ENCODE measurements at regions not wholly inside any gene's neighbourhood (a gene's known extent, or its start where the extent isn't known, plus 50 kb on each side); places are given as distances from the start of the nearest gene placed in this dataset.
"Not testable (repeated sequence)": the region's sequence is repeated elsewhere in the genome, so short reads cannot be mapped to it uniquely, and the experiment has no call there.

DNA sequence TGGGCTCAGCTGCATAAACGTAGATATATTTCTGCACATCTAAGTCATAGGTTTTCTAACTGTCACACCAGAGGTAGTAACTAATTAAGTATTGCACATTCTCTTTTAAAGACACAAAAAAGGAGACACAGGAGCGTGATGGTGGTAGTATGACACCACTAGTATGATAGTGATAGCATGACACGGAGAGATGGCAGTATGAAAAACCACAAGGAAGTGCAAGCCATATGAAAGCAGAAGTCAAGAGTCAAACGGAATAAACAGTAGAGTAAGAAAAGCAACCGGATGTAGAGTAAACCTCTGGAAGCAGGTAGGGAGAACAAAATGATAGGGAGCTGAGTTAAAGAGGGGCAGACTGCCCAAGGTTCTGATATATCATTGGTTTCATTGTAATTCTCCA is 382.2 kb upstream of the INTU start:
- DNase-seq: no peak

DNA sequence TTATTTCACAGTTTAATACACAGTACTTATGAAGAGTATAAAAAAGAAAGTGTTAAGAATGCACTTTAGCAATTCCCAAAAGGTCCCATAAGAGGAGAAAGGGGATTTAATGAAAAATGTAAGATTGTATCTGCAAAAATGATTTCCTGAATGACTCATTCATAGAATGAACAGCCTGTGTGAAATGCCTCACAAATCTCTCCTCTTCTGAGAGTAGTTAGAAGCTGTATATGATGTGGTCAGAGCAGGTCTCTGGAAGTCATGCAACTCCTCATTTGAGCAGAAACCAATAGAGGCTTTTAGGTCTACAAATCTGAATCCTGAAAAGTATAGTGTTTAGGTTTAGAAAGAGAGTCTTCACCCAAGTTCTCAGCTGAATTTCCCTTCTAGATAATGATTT is 381.3 kb upstream of the INTU start:
- DNase-seq: no peak

DNA sequence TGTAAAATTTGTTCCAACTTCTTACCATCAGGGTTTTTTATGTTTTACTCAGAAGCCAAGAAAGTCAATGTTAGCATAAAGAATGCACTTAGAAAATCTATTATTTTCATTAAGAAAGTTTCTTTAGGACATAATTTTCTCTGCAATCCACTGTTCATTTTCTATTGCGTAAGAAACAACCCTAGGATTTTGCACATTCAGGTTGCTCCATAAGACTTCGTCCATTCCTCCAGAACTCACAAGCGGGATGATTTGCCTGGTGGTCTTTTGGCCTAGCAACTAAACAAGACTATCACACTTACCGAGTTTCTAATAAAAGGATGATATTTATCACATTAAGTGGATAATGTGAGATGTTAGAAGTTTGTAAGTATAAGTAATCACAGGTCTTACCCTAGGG is 376.3 kb upstream of the INTU start:
- no peak for DNase-seq

DNA sequence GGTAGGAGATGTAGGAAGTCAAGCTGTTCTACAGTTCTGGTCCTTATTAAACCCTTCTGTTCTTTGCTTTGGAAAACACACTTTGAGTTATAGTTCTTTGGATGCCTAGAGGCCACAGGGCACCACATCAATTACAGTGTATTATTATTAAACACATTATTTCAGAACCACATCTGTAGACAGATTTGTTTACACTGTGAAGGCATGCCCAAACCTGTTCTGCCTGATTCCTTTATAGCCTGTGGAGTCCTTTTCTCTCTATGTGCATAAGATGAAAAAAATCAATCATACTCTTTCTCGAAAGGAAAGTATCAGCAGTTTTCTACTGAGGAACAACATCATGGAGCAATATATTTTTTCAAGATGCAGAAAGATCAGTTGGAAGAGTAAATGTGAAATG is 371.3 kb upstream of the INTU start:
- no peak for DNase-seq

DNA sequence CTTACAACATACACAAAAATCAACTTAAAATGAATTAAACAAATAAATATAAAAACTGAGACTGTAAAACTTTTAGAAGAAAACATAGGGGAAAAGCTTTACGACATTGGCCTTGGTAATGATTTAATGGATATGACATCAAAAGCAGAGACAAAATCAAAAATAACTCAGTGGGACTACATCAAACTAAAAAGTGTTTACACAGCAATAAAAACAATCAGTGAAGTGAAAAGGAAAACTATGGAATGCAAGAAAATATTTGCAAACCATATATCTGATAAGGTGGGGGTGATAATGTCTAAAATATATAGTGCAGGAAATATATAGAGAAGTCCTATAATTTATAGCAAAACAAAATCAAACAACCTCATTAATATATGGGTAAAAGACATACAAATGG is 364.4 kb upstream of the INTU start:
- DNase-seq: no peak

DNA sequence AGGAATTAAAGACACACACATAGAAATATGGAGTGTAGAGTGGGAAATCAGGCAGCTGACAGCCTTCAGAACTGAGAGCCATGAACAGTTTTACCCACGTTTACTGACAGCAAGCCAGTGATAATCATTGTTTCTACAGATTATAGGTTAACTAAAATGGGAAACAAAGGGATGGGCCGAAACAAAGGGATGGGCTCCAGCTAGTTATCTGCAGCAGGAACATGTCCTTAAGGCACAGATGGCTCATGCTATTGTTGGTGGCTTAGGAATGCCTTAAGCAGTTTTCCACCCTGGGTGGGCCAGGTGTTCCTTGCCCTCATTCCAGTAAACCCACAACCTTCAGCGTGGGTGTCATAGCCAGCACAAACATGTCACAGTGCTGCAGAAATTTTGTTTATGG is 355.7 kb upstream of the INTU start:
- DNase-seq: not testable (repeated sequence)

DNA sequence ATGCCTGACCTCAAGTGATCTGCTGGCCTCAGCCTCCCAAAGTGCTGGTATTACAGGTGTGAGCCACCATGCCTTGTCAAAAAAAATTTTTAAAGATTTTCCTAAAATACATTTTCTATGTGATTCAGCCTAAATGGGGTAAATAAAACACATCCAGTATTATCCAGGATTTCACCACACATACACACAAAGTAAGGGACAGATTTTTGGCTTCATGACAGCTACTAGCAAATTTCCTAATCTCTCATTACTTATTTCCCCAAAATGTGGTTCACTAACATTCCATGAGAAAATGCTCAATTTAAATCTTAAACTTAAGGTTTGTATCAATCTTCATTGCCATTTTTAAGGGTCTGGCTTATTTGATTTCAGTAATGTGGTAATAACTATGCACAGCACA is 348.5 kb upstream of the INTU start:
- DNase-seq: no peak

DNA sequence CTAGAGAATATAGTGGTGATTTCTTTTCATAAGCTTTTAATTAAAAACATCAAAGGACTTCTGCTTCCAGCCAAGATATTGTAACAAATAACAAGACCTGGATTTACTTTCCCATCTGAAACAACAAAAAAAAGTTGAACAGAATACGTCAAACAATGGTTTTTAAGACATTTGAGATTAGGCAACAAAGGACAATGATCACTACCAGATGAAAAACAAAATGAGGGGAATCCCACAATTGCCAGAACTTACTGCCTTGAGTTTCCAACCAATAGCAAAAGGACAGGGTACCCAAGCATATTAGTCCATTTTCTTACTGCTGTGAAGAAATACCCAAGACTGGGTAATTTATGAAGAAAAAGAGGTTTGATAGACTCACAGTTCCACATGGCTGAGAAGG is 341.4 kb upstream of the INTU start:
- DNase-seq: no peak

DNA sequence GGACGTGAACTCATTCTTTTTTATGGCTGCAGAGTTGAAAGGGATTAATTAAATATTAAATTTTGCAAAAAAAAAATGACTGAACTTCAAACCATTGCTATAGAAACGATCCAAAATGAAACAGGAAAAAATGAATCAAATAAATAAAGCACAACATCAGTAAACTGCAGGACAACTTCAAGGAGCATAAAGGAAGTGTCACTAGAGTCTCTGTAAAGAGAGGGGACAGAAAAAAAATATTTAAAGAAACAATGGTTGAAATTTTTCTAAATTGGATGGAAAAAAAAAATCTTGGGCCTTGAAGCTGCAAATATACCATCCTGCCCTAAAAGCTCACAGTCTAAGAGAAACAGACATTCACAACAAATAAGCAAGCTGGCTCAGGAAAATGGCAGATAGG is 339.3 kb upstream of the INTU start:
- DNase-seq: no peak

DNA sequence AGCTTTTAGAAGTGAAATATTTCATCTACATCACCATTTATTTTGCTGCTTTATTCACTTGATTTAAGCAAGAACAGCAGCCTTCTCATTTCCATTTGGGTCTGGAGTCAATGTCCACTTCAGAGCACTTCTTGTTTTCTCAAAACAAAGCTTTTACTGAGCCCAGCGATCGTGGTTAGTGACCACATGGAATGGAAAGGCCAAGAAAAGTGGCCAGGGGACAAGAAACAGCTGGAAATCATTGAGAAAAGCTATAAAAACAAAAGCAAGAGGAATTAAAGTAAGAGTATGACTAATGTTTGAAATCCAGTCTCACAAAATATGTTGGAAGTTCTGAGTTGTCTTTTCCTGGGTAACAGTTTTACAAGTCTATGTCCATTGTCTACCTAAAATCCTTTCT is 328.4 kb upstream of the INTU start:
- no peak for DNase-seq

DNA sequence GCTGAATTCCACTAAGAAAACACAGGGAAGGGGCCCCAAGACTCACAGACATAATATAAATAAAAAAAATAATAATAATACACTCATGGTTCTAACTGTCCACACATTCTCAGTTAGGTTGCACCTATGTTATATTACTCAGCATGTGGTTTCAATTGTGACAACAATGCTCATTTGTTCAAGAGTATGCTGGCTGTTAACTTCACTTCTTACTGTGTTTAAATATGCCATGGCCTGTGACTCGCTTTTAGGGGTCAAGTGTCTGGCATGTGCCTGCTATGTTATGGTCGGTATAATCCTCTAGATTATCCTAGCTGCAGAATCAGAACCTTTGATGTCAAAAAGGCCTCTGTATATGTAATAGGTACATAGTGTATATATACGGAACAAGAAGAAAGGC is 324.8 kb upstream of the INTU start:
- DNase-seq: no peak

DNA sequence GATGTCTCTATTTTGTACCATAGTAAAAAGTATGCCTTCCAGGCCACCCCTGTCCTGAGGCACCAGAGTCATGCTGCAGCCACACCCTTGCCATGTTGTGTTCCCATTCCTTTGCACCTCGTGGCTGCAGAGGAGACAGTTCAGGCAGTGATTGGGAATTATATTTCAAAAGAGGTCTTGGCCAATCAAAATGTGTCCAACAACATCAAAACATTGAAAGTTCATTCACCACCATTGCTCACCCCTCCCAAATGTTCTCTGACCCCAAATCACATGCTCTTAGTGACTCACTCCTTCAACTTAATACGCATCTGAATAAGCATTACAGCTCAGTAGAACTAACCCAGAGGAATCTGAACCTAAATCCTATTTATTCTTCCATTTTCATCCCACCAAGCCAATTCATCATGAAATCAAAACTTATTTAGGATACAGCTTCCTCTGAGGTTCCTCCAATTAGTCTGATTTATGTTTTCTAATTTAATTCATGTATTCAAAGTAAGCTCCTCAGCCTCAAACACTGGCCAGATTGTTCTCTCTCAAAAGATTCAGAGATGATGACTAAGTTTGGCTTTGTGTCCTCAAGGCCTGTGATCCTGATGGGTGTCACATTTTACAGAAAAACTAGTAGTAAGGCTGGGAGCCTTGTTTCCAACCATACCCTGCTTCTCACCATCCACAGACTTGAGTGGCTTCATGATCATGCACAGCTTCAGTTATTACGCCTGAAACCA is 323.2 kb upstream of the INTU start:
- no peak for DNase-seq

DNA sequence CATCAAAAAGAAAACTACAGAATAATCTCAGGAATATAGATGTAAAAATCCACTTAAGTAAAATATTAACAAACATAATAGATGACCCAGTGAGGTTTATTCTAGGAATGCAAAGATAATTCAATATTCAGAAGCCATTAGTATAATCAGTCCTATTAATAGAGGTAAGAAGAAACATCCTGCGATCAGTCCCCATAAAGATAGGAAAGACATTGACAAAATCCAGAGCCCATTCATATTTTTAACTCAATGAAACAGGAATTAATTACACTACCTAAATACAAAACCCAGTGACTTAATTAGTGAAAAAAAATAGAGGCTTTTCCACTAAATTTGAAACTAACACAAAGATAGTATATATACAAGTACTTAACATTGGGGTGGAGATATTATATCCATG is 321.4 kb upstream of the INTU start:
- no peak for DNase-seq

DNA sequence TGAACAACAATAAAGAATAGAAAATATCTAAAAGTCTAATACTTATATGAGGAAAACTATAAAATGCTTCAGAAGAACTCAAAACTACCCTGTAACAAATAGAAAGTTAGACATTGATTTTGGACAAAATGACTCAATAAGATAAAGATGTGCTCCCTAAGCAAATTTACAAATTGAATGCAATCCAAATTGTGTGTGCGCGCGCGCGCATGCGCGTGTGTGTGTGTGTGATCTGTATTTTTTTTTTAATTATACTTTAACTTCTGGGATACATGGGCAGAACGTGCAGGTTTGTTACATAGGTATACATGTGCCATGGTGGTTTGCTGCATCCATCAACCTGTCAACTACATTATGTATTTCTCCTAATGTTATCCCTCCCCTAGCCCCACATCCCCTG is 320.8 kb upstream of the INTU start:
- no peak for DNase-seq

DNA sequence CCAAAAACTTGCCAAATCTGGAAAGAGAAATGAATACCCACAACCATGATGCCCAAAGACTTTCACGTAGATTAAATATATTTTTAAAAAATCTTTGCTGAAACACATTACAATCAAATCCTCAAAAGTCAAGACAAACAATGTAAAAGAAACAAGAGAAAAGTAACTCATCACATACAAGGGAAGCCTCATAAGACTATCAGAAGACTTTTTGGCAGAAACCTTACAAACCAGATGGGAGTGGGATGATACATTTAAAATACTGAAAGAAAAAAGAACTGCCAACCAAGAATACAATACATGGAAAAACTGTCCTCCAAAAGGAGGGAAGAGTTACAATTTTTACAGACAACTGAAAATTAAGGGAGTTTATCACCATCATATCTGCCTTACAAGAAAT is 319.0 kb upstream of the INTU start:
- no peak for DNase-seq

DNA sequence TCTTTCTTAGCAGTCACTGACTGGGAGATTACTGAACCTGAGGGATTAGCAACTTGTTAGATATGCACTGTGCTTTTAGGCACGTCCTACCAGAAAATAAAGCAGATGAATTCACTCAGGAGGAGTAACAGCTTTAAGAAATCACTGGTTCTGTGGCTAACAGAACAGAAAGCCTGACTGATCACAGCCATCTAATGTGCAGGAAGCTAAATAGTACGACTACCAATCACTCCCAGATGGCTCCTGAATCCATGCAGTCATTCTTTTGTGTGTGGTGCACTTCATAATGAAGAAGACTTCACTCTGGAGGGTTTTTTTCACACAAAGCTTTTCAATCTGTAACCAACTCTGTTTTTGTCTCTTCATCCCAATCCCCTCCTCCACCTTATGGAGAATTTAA is 305.3 kb upstream of the INTU start:
- no peak for DNase-seq

DNA sequence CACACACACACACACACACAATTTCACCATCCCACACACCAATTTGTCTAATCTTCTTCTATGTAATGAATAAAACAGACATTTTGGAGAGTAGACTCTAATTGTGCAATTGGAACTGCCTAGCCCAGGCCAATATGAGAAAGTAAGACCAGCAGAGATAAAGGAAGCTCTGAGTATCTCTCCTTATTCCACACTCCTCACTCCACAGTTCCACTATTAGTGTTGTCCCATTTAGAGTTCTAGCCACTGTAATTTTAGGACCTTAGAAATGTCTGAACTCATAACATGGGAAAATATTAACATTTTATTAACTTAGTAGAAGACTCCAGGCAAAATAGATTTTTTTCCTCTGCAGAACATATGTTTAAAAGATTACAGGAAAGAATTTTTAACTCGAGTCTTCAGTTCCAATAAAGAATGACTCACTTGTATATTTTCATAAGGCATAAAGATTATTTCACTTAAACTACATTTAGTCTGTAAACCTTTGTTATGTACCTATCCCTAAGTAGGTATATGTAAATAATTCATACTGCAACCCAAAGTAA is 297.6 kb upstream of the INTU start:
- DNase-seq: no peak

DNA sequence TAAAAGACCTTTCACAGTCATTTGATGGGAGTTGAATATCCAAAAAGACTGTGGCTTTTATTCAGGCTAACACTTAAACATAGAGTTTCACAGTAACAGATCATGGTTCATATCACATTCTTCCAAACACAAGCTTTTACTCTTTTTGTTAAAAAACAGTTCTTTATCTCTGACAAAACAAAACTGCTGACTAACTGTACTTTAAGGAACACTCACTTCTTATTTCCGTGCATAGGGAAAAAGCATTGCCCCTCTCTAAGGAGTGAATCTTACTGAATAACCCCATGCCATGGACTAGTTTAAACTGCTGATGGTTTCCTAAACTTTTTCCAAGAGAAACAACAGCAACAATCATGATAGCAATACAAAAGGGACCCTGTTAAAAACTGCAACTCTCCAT is 297.0 kb upstream of the INTU start:
- DNase-seq: no peak

DNA sequence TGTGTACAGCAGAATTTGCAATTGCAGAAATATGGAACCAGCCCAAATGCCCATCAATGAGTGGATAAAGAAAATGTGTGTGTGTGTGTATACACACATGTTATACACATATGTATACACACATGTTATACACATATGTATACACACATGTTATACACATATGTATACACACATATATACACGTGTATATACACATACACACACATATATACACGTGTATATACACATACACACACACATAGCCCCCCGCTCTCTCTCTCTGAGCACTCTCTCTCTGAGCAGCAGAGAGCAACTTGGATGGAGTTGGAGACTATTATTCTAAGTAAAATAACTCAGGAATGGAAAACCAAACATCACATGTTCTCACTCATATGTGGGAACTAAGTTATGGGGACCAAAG is 289.6 kb upstream of the INTU start:
- DNase-seq: not testable (repeated sequence)

DNA sequence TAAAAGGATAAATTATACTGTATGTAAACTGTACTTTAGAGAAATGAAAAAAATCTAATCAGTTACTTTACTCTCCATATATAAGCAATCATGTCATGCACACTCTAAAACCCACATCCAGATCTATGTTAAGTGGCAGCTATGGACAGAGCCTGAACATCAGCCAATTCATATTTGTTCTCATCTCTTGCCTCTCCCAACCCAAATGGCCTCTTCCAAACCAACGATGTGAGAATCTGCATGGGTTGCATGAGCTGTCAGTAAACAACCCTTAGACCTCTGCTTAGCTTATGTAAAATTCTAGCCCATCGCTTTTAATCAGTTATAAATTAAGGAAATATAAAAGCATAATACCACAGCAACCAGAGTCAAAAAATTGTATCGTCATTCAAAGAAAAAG is 288.7 kb upstream of the INTU start:
- no peak for DNase-seq

DNA sequence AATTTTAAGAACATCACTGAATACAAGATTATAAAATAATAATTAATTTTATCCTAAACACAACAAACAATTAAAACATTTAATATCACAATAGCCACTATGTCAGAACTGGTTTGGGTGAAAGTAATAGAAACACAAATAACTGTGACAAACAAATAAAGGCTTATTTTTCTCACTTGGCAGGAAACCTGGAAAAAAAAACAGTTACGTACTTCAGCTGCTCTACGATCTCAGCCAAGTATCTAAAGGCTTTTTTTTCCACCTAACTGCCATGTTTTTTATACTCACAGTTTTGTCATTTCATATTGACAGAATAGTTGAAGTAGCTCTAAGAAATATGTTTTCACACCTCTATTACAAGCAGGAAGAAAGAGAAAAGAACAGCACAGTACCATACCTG is 284.8 kb upstream of the INTU start:
- DNase-seq: no peak

DNA sequence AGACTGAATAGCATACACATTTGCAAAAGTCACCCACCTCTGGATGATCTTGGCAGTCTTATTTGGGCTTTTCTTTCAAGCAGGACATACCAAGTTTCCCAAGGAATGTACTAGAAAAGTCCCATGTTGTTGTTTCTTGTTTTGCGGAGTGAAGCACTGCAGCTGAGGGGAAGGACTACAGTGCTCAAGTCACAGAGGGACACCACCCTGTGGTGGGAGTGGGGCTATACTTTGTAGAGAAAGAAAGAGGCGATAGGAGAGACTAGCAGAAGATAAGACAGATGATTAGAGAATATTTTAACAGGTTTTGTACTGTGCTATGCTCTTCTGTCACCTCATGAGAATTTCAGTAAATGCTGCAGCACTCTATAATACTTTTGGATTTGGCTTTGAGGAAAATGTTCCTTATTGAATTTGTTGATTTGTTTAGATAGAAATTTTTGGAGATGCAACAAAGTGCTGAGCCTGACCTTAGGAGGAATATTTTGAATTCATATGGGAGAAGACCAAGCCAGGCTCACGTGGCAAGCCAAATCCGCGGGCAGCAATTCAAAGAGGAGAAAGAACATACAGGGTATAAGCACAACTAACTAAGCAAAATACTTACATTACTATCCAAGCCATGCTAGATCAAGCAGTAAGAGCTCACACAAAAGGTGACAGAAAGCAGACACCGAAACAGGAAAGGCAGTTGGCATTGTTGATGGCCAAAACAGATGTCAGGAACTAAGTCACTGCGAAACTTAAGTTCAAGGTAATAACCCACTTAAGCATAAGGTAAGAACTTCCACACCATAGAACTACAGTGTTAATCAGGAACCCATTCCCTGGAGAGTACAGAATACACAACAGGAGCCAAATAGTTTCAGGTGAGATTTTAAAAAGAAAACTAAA is 280.3 kb upstream of the INTU start:
- no peak for DNase-seq

DNA sequence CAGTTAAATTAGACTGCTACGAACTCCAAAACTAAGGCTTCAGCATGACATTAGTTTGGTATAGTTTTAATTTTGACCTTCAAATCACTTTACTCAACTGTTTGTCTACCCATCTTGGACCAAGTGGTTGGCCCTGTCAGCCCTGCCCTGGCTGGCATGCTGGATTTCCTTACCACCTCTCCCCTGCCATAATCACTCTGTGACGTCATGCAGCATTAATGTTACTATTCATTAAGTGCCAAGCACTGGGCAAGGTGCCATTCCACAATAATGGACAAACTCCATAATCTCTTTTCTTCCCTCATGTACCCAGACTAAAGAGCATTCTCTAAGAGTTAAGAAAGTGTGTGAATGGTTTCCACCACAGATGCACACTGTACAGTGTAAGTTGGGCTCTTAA is 277.0 kb upstream of the INTU start:
- peak; percentile 2 for DNase-seq

DNA sequence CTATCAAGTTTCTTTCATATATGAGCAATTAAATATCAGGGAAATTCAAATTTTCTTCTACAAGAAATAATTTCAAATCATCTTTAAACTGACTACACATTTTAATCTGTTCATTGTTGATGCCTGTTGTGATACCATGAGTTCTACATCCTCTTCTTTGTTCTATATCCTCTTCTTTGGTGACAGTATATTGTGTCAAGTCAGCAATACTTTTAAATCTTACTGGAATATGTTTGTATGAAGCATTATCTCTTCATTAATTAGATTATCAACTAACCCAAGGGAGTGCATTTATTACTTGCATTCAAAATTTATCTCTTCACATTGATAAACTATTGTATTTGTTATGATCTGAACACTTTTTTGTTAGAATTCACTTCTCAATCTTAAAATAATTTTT is 275.0 kb upstream of the INTU start:
- no peak for DNase-seq
